Right ventricle myocardium superior (tissue), 1 donor: ENCODE measurements at regions not wholly inside any gene's neighbourhood (a gene's known extent, or its start where the extent isn't known, plus 50 kb on each side); places are given as distances from the start of the nearest gene placed in this dataset.

ENCODE experiments used
- ATAC-seq: fragments of 200-7000 bp; cut with Tn5 transposase; one replicate; pipeline ENCODE4 v1.9.1; 2020; ENCODE audit warnings: mild to moderate bottlenecking; ENCODE audit not compliant: poor library complexity
- DNase-seq: peaks from one replicate; pipeline ENCODE4 v3.0.0-alpha.2; 2020
- intact Hi-C: fragments of 100-400 bp; cut with DNase I; formaldehyde crosslinking; loops from one replicate; pipeline ENCODE4 v1.11.2; 2022
- donor health status: DM: no; HTN: yes; CAD: no; lungs with severe emphysema.

DNA sequence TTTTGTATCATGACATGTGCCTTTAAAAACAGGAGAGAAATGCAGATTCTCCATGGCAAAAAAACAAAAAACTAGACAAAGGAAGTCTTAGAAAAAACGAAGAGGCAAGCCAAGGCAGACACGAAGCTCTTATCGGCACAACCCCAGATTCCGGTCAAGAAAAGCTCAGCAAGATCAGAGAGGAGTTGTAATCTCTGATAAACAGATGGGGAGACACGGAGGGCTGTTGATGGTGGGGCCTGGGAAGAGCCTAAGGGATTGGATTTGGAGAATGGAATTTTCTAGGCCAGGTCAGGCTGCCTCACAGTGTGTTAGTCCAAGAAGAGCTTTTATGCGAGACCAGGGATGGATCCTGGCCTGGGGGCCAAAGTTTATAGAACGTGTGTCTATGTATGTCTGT, 96.2 kb upstream of the AKT3 start:
- ATAC-seq (no peak), DNase-seq (no peak)
- intact Hi-C loops = no loop called here

- ATAC-seq (no peak), DNase-seq (no peak)
- intact Hi-C loops = no loop called here
Observed at GRCh38 chr1:243945727-243946126, 95.7 kb upstream of the AKT3 start.

- DNase-seq (no peak), ATAC-seq (no peak)
- intact Hi-C loops = no loop called here
Observed at GRCh38 chr1:243944429-243945160, 94.6 kb upstream of the AKT3 start.

DNA sequence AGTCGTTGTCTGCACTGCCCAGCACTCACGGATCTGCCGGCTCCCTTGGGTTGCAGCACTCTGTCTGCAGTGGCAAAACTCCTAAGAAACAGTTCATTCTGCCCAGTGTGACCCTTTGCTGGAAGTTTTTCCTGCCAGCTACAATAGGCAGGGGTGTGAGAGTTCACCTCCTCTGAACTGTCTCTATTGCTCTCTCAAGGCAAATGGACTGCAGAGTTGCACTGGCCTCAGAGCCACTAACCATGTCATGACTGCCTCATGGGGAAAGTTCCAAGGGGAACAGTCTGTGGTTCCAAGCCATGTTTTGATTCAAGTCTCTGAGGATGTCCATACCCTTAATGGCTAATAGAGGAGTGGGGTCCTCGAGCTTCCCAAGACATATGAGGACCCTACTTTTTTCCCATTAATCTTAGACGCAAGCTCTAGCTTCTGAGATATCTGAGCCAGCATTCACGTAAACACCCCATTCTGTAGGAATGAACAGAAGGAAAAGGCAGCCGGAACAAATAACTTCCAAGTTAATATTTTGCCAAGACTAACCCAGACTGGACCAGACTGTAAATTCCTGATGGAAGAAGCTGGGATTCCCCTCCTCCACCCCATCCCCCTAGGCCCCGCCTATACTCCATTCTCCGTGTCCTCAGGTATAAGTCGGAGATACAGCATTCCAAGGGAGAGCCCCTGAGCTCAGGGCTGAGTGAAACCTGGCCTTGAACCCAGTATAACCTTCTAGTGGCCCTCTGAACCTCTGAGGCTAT, 93.8 kb upstream of the AKT3 start:
- DNase-seq = no peak
- intact Hi-C loops = no loop called here
- no peak for ATAC-seq

- intact Hi-C loops = no loop called here
- DNase-seq (no peak), ATAC-seq (no peak)
Observed at GRCh38 chr1:243942196-243943150, 92.4 kb upstream of the AKT3 start.

GRCh38 chr1:243940451-243940850, 90.4 kb upstream of the AKT3 start:
- intact Hi-C loops = no loop called here
- ATAC-seq (no peak), DNase-seq (no peak)

- DNase-seq = no peak
- no peak for ATAC-seq
Observed at GRCh38 chr1:243939167-243939848, 89.3 kb upstream of the AKT3 start.

DNA sequence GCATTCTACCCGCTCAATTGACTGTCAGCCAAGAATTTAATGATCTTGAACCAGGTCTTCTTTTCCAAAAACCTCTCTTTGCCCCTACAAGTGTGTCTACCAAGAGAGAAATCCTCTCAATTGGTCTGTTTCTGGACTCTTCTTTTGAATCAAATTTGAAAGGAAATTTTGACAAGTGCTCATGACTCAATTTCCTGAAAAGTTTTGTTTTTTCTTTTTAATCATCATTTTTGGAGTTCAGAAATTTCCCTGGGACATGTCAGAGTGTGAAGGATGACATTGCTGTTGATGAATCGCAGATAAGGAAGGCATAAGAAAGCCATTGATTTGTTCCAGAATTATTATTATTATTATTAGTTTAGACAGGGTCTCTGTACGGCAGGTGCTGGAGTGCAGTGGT, 88.2 kb upstream of the AKT3 start:
- DNase-seq (no peak), ATAC-seq (no peak)
- intact Hi-C loops = no loop called here

More at GRCh38 chr1:243939167-243939848, 89.3 kb upstream of the AKT3 start:
- intact Hi-C loops = no loop called here

GRCh38 chr1:243933495-243933894, 83.5 kb upstream of the AKT3 start:
- intact Hi-C loops = no loop called here
- ATAC-seq = no peak
- DNase-seq = no peak

DNA sequence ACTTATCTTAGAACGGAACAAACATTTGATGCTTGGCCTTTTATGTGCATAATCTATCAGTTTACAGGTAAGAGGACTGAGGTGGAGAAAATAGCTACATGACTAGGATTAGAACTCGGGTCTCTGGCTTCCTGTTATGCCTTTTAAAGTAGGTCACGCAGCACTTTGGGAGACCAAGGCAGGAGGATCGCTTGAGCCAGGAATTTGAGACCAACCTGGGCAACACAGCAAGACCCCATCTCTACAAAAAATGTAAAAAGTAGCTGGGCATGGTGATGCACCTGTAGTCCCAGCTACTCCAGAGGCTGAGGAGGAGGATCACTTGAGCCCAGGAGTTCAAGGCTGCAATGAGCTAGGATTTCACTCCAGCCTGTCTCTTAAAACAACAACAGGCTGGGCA, 81.9 kb upstream of the AKT3 start:
- intact Hi-C loops = no loop called here
- DNase-seq (no peak), ATAC-seq (no peak)

DNA sequence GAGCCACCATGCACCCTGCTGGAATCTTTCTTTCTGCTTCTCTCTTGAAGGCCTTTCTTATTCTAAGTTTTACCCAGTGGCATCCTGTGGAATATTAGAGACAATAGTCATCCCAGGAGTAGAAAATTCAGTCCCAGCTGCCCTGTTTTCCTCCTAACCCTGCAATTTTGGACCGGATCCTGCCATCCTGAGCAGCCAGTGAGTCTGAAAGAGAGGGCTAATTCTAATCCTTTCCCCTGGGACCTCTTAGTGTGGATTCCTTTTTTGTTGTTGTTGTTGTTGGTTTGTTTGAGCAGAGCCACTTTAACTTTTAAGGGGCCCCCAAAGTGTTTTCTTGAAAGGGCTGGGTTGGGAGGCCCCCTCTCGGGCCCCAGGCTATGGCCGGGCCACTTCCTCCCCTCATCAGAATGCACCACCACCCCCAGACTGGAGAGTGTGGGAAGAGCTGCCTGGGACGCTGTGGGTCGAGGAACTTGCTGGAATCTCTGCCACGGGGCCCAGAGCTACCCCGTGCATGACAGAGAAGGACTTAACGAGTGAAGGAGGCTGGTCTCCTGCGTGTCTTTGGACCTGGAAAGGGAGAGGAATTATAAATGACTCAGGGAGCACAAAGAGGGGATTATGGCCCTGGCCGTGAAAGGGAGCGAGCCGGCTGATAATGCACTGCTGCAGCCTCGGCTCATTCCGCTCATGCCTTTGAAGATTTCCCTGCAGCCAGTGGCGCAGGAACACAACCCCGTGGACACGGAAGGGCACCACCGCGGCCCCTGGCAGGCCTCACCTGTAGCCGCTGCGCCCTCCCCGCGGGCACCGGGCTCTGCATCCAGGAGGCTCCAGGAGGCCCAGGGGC, 81.0 kb upstream of the AKT3 start:
- intact Hi-C loops = no loop called here
- no peak for ATAC-seq
- no peak for DNase-seq

DNA sequence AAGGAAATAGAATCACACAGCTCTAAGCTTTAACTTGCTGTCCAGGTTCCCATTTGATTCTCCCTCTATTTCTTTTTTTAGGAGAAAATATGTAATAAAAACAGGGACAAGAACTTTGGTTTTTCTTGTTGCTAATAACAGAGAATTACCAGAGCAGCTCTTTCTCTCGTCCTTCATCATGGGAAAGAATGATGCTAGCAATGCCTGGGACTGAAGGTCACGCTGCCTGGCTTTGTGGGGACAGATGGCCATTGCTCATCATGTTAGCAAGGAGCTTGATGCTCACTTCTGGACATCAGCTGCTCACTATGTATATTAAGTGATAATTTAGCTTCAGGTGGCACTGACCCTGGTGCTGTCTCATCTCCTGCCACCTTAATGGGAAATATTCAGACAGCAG, 77.3 kb upstream of the AKT3 start:
- intact Hi-C loops = no loop called here
- DNase-seq (no peak), ATAC-seq (no peak)

DNA sequence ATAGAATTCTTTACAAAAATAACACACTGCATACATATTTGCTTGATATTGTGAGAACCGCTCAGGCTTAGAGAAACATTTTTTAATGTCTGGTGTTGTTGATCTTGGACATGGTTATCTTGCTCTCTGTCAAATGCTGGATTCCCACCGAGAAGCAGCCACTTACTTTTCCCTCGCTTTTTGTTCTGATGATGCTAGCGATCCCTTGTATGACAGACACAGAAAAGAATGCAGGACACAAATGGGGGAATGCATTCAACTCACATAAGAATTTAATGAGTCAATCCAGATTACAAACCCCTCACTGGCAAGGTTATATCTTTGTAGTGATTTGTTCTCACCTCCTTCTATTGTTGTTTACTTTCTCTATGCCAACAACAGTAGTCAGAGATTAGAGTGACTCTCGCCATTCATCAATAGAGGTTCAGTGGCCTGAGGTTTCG, 76.8 kb upstream of the AKT3 start:
- intact Hi-C loops = no loop called here
- ATAC-seq = no peak
- no peak for DNase-seq

DNA sequence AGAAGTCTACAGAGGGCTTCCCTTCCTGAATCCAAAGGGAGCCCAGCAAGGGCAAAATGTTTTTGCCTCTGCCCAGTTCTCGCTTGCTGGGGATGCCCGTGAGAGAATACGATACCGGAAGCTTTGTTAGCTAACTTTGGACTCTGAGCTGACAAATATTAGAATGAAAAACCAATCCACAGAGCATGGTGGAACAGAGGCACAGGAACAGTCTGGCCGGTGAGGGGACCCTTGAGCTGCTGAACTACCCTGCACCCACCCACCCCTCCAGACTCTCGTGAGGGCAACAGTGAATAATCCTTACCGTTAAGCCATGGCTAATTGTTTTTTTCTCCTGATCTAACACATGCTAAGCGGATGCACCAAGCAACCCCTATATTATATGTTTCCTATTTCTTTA, 76.3 kb upstream of the AKT3 start:
- DNase-seq (no peak), ATAC-seq (no peak)
- intact Hi-C loops = no loop called here

- intact Hi-C loops = no loop called here
- DNase-seq (no peak), ATAC-seq (no peak)
Observed at GRCh38 chr1:243924588-243925349, 74.7 kb upstream of the AKT3 start.

GRCh38 chr1:243924188-243924587, 74.1 kb upstream of the AKT3 start:
- ATAC-seq = no peak
- intact Hi-C loops = no loop called here
- no peak for DNase-seq
